ENCODE measurements at regions not wholly inside any gene's neighbourhood (a gene's known extent, or its start where the extent isn't known, plus 50 kb on each side); places are given as distances from the start of the nearest gene placed in this dataset.

- H3K9me3 ChIP-seq (ENCODE audit: insufficient read depth, low read length): no peaks in the 10 kb centered on the region
- no peak overlapping the region for H3K4me2 ChIP-seq (ENCODE audit: low read length)
- no peak overlapping the region for H3K4me3 ChIP-seq (ENCODE audit: low read length)
- H3K9ac ChIP-seq (ENCODE audit: low read length): no peak overlapping the region
- no peaks in the 10 kb centered on the region for H3K4me1 ChIP-seq (ENCODE audit: low read length)
- peaks cover 44% of the 10 kb centered on the region for H3K27me3 ChIP-seq (ENCODE audit: low read depth, low read length)
- H3K36me3 ChIP-seq (replicated peaks; ENCODE audit: low read depth, low read length): no peaks in the 10 kb centered on the region
- no peaks in the 10 kb centered on the region for H4K20me1 ChIP-seq (ENCODE audit: insufficient read depth, low read length)
- TF ChIP-seq CTCF (IDR thresholded peaks at IDR 0.05; ENCODE audit: low read depth, low read length): no peak
- TF ChIP-seq EZH2phosphoT487 (IDR thresholded peaks at IDR 0.05; ENCODE audit: low read depth): no peak
- no peaks in the 10 kb centered on the region for H3K79me2 ChIP-seq (ENCODE audit: low read length)
- no peak overlapping the region for H3K27ac ChIP-seq (ENCODE audit: low read length)
- no peak overlapping the region for H2AFZ ChIP-seq (ENCODE audit: low read depth, low read length)
These were observed 359.2 kb downstream of the BUD13 start for GRCh38 chr11:116413301-116414242.

GRCh38 chr11:116412118-116412889 lies 360.5 kb downstream of the BUD13 start:
- Histone ChIP-seq H3K27me3 (ENCODE audit: low read depth, low read length) (peaks cover 38% of the 10 kb centered on the region), H4K20me1 (ENCODE audit: insufficient read depth, low read length) (no peaks in the 10 kb centered on the region), H3K27ac (ENCODE audit: low read length) (no peak overlapping the region), H3K36me3 (replicated peaks; ENCODE audit: low read depth, low read length) (no peaks in the 10 kb centered on the region), H3K9me3 (ENCODE audit: insufficient read depth, low read length) (no peaks in the 10 kb centered on the region), H2AFZ (ENCODE audit: low read depth, low read length) (no peak overlapping the region), H3K9ac (ENCODE audit: low read length) (no peak overlapping the region), H3K4me2 (ENCODE audit: low read length) (no peak overlapping the region), H3K4me1 (ENCODE audit: low read length) (no peaks in the 10 kb centered on the region), H3K79me2 (ENCODE audit: low read length) (no peaks in the 10 kb centered on the region), H3K4me3 (ENCODE audit: low read length) (no peak overlapping the region)
- no peak for TF ChIP-seq CTCF (IDR thresholded peaks at IDR 0.05; ENCODE audit: low read depth, low read length)

- H3K27ac ChIP-seq (ENCODE audit: low read length): no peak overlapping the region
- H3K4me2 ChIP-seq (ENCODE audit: low read length): no peak overlapping the region
- no peaks in the 10 kb centered on the region for H3K9me3 ChIP-seq (ENCODE audit: insufficient read depth, low read length)
- H3K27me3 ChIP-seq (ENCODE audit: low read depth, low read length): peaks cover 41% of the 10 kb centered on the region
- no peak overlapping the region for H3K9ac ChIP-seq (ENCODE audit: low read length)
- no peak overlapping the region for H2AFZ ChIP-seq (ENCODE audit: low read depth, low read length)
- no peaks in the 10 kb centered on the region for H3K36me3 ChIP-seq (replicated peaks; ENCODE audit: low read depth, low read length)
- H3K4me1 ChIP-seq (ENCODE audit: low read length): no peaks in the 10 kb centered on the region
- TF ChIP-seq EZH2phosphoT487 (IDR thresholded peaks at IDR 0.05; ENCODE audit: low read depth): no peak
- TF ChIP-seq CTCF (IDR thresholded peaks at IDR 0.05; ENCODE audit: low read depth, low read length): no peak
- no peaks in the 10 kb centered on the region for H3K79me2 ChIP-seq (ENCODE audit: low read length)
- no peaks in the 10 kb centered on the region for H4K20me1 ChIP-seq (ENCODE audit: insufficient read depth, low read length)
- H3K4me3 ChIP-seq (ENCODE audit: low read length): no peak overlapping the region
These were observed 363.5 kb downstream of the BUD13 start for GRCh38 chr11:116409238-116409637.

GRCh38 chr11:116406042-116406441 lies 366.7 kb downstream of the BUD13 start:
- Histone ChIP-seq H3K4me2 (ENCODE audit: low read length) (no peak overlapping the region), H4K20me1 (ENCODE audit: insufficient read depth, low read length) (no peaks in the 10 kb centered on the region), H3K79me2 (ENCODE audit: low read length) (no peaks in the 10 kb centered on the region), H3K4me1 (ENCODE audit: low read length) (no peaks in the 10 kb centered on the region), H3K9me3 (ENCODE audit: insufficient read depth, low read length) (no peaks in the 10 kb centered on the region), H2AFZ (ENCODE audit: low read depth, low read length) (no peak overlapping the region), H3K27ac (ENCODE audit: low read length) (no peak overlapping the region), H3K4me3 (ENCODE audit: low read length) (no peak overlapping the region), H3K9ac (ENCODE audit: low read length) (no peak overlapping the region), H3K36me3 (replicated peaks; ENCODE audit: low read depth, low read length) (no peaks in the 10 kb centered on the region), H3K27me3 (ENCODE audit: low read depth, low read length) (peaks cover 56% of the 10 kb centered on the region)
- no peak for TF ChIP-seq CTCF (IDR thresholded peaks at IDR 0.05; ENCODE audit: low read depth, low read length)
- TF ChIP-seq EZH2phosphoT487 (IDR thresholded peaks at IDR 0.05; ENCODE audit: low read depth): no peak

Data from OCI-LY3 (cell line).